Bronchial epithelial cell (primary cell): ENCODE measurements at regions not wholly inside any gene's neighbourhood (a gene's known extent, or its start where the extent isn't known, plus 50 kb on each side); places are given as distances from the start of the nearest gene placed in this dataset.

ENCODE experiments used
- DNase-seq: peaks from one replicate; pipeline ENCODE4 v3.0.0-alpha.2; 2010; ENCODE audit warnings: low read depth
- FAIRE-seq: peaks from 2 replicates; lab custom pipeline; 2011; peaks lifted over from hg19 to GRCh38; lab: Jason Lieb, UNC
- H3K27me3 ChIP-seq: 2 replicates; pipeline ENCODE4 v1.5.1; 2011; ENCODE audit warnings: low read length; ENCODE audit not compliant: control insufficient read depth, insufficient read depth
- H3K36me3 ChIP-seq: 2 replicates; pipeline ENCODE4 v1.5.1; 2011; ENCODE audit warnings: low read length; ENCODE audit not compliant: control insufficient read depth, insufficient read depth
- H3K4me3 ChIP-seq: 2 replicates; pipeline ENCODE4 v1.5.1; 2011; ENCODE audit warnings: mild to moderate bottlenecking, low read depth, low read length, control low read depth
- CTCF ChIP-seq: IDR thresholded peaks from 2 replicates; pipeline ENCODE4 v1.5.1; 2011; ENCODE audit warnings: mild to moderate bottlenecking, moderate library complexity, low read length, control low read depth, inconsistent platforms; ENCODE audit not compliant: insufficient read depth, severe bottlenecking

DNA sequence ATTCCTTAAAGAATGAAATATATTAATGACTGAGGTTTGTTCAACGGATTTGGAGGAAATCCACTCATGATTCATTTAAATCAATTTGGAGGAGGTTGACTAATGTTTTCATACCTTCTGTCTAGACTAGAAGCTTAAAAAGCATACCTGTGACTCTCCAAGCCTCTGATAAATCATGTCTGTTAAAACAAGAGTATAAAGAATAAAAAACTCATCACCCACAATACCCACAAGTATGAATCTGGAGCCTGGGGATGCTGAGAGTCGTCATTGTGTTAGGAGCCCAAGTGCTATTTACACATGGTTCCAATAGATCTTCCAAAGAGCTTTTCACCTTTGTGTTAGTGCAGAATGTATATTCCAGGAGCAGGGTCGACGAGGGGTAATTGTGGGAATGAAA, 86.8 kb upstream of the ADAMTS20 start:
- no peak for TF ChIP-seq CTCF

DNA sequence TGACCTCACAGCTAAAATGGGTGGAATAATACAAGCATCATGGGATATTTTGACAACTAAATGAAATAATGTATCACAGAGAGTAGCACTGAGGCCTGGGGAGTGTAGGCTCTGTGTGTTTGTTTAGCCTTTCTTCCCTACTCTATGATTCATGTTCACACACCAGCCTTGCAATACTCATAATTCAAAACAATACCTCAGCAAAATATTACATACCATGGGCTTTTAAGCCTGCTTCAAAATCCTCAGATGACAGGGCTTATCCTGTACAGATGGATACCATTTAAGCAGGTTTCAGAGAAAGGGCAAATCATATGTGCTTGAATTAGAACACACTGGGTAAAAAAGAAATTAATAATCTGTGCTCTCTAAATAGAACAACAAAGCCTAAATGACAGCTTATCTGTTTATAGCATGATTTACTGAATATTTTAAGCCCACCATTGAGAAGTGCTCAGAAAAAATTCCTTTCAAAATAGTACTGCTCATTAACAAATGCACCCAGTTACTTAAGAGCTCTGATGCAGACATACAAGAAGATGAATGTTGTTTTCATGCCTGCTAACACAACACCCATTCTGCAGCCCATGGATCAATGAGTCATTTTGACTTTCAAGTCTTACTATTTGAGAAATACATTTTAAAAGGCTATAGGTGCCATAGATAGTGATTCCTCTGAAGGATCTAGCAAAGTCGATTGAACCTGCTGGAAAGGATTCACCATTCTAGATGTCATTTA, 84.9 kb upstream of the ADAMTS20 start:
- TF ChIP-seq CTCF: no peak
- no peak for FAIRE-seq
- DNase-seq: peak; percentile 62
- Histone ChIP-seq H3K36me3 (no peaks in the 10 kb centered on the region), H3K4me3 (no peak overlapping the region), H3K27me3 (no peaks in the 10 kb centered on the region)

More for the DNA sequence above, 86.8 kb upstream of the ADAMTS20 start:
- DNase-seq: peak; percentile 74
- FAIRE-seq: no peak
- Histone ChIP-seq H3K36me3 (no peaks in the 10 kb centered on the region), H3K27me3 (no peaks in the 10 kb centered on the region), H3K4me3 (no peak overlapping the region)

- no peak for DNase-seq
- no peak for FAIRE-seq
- TF ChIP-seq CTCF: no peak
Measured at GRCh38 chr12:43621262-43621661, 69.3 kb upstream of the ADAMTS20 start.

DNA sequence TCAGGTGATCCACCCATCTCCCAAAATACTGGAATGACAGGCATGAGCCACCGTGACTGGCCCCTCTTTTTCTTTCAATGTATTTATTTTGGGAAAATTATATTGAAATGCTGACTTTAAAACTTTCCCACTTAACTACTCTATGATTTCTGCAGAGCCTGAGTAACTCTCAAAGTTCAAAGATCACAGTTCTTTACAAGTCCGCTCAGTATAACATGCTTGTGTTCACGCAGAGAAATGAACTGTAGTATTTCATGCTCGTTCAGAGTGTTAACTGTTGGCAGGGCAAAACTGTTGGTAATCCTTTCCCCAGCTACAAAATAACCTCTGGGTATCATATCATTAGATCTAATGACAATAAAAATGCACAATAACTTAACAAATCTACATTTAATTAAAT, 50.7 kb upstream of the ADAMTS20 start:
- FAIRE-seq (no peak), DNase-seq (no peak)
- TF ChIP-seq CTCF: no peak

More at GRCh38 chr12:43621262-43621661, 69.3 kb upstream of the ADAMTS20 start:
- Histone ChIP-seq H3K27me3 (no peaks in the 10 kb centered on the region), H3K36me3 (no peaks in the 10 kb centered on the region), H3K4me3 (no peak overlapping the region)

More for the DNA sequence above, 50.7 kb upstream of the ADAMTS20 start:
- no peak overlapping the region for H3K4me3 ChIP-seq
- no peaks in the 10 kb centered on the region for H3K36me3 ChIP-seq
- H3K27me3 ChIP-seq: no peaks in the 10 kb centered on the region
